ENCODE measurements at regions not wholly inside any gene's neighbourhood (a gene's known extent, or its start where the extent isn't known, plus 50 kb on each side); places are given as distances from the start of the nearest gene placed in this dataset.

DNA sequence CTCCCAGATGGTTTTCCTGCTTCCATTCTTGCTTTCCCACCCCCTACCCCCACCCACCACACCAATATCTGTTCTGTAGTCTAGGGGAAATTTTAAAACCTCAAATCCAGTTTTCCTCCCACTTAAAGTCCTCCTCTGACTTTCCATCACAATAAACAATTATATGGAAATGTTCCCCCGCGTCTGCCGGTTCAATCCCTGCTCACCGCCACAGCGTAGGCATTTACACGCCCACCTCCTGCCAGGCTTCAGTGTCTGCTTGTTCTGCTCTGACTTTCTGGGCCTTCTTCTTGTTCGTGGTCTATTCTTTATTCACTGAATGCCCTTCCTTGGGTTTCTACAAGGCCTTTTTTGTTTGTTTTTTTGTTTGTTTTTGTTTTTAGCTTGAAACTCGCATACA is 633.0 kb upstream of the MKI67 start:
- no peak for DNase-seq (ENCODE audit: low read depth)

DNA sequence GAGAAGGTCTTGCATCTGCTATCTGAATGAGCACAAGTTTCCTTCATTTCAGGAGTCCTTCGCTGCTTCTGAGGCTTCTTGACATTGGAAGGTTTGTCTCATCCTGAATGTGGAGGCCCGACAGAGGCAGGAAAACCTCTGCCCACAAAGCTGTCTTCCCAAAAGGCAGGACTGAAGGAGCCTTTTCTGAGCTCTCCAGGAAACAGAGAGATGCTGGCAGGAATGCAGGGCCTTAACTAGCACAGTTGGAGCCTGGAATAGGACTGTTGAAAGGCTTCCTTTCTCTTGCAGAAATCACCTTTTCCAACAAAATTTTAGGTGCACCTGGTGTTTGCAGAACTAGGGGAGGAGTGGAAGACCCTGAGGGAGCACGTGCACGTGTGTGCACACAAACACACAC is 637.4 kb upstream of the MKI67 start:
- no peak for DNase-seq (ENCODE audit: low read depth)

DNA sequence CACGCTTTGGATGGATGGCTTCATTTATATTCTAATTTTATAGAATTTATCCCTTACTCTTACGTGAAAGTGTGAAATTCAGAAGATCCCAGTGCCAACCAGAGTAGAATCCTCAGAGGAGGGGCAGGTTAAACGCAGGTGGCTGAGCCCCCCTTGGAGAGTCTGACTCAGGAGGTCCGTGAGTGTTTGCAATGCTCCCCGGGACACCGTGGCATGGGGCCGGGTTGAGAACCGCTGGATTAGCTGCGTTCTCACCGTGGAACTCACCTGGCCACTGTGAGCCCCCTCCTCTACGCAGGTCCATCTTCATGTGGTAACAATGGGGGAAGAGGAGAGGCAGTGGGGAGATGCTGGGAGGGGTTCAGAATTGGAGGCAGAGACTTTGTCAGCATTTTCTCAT is 638.0 kb upstream of the MKI67 start:
- DNase-seq (ENCODE audit: low read depth): no peak

DNA sequence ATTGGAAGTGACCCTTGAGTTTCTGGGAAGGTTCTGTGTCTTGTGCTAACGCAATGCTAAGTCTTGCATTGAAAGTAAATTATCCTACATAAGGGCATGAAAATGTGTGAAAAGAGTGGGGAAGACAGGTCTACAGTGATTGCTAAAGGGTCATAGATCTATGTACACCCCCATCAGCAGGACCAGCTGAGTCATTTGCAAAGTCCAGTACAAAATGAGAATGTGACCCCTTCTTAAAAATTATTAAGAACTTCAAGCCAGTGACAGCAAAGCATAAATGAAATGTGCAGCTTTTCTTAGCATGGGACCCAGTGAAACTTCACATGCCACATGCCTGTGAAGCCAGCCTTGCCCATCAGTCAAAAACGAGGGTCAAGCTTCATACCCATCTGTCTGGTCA is 640.7 kb upstream of the MKI67 start:
- DNase-seq (ENCODE audit: low read depth): no peak

DNA sequence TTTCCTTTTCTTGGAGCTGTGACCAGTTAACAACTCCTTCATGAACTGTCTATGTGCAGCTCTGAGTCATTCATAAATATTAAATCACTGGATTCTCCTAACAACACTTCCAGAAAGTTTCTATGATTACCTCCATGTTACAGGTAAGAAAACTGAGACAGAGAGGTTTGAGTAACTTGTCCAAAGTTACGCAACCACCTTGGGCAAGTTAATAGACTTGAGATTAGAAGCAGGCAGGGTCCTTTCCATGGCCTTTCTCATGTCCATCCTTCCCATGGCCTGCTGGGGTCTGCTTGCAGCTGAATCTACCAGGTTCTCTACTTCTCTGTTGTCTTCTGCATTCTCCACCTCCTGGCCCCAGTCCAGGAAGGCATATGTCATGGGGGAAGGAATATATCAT is 648.8 kb upstream of the MKI67 start:
- DNase-seq (ENCODE audit: low read depth): no peak

DNA sequence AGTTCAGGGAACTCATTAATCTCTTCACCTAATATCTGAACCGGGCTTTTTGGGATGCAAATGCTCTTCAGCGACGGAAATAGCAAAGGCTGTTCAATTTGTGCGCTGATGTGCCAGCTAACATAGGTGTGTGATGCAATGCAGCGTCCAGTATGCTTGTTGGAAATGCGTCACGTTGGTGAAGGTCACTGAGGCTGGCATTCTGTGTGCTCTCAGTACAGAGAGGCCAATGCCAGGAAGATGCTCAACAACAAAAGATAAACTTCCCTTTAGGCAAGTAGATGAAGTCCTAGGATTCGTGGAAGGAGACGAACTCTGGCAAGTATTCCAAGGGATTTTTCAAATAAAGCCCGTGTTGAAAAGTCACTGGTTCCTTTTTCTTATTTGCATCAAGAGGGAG is 649.5 kb upstream of the MKI67 start:
- no peak for DNase-seq (ENCODE audit: low read depth)

DNA sequence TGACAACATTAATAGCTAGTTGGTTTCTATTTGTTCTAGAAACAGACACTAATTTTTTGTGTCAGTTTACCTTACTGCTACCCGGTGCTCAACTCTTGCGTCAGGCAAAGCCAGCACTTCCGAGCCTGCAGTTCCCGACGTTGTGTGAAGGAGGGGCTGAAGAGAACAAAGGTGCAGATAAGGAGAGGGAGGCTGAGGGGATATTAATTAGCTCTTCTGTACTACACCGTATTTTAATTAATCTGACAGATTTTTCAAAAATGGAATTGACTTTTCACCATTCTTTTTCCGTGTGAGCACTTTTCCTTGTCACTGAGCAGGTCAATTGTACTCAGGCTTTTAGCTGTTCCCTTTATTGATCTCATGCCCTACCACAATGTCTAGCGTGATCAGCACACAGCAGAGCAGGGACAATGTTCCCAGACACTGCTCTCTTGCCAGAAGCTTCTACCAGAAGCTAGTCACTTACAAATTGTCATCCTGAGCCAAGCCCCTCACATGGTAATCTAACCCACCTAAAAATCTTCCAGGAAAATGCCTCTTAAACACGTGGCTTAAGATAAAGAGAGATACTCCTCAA is 650.5 kb upstream of the MKI67 start:
- DNase-seq (ENCODE audit: low read depth): no peak

DNA sequence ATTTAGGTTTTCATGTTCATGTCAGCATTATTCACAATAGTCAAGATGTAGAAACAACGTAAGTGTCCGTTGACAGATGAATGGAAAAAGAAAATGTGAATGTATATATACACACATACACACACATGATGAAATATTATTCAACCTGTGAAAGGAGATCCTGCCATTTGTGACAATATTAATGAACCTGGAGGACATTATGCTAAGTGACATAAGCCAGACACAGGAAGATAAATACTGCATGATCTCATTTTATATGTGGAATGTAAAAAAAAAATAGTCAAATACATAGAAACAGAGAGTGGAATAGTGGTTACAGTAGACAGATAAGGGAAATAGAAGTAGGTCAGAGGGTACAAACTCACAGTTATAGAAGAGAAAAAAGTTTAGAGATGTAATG is 651.1 kb upstream of the MKI67 start:
- DNase-seq (ENCODE audit: low read depth): no peak

DNA sequence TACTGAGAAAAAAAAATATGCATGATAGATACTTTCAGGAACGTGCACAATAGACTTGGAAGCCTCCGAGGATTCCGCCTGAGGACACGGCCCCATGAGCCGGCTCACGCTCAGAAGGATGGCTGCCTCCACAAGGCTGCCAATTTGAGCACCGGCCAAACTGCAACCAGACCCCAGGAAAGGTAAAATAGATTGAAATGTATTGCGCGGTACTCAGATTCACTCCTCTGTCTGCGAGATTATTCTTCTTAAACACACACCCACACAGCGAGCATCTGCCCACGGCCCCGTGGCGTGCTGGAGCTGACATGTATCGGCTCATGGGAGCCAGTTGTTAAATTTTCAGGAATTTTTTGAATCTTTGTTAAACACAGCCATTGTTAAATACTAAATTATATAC is 653.2 kb upstream of the MKI67 start:
- no peak for DNase-seq (ENCODE audit: low read depth)

DNA sequence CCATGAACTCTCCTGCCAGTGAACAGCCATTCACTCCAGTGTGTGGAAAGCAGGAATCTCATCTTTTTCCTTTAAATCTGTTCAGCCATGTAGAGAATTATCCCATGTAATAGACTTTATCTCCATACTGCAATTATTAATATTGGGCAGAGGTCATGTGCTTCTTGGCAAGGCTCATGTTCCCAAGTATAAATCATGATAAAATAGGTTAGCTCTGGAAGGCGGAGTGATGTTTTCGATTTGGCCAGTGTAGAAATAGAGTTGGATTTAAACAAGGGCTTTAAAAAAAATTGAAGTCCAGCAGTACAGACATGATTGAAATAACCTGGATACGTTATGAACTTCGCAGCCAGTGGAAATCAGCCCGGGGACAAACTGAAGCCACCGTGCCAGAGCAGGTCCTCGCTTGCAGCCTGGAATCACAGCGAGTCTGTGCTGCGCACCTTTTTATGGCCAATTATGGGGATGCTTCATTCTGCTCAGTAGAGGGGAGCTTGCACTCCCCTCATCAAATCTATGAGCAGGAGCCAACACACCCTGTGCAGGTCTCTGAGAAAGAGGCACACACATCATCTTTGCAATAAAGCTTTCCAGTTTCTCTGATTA is 654.0 kb upstream of the MKI67 start:
- no peak for DNase-seq (ENCODE audit: low read depth)

DNA sequence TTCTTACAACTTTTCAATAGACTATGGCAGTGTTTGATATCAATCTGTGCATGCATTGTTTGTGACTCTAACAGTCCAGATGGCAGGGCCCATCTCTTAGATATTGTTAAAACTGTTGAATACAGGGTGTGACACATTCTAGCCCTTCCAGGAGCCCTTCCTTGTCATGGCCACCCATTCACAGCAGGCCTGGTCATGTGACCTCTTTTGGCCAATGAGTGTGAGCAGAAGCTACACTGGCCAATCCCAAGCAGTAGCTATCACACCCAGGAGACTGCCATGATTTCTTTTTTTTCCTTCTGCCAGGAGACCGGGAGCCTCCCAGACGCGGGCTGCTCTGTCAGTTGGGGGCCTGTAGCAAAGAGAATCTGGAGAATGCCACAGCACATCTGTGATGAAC is 655.4 kb upstream of the MKI67 start:
- no peak for DNase-seq (ENCODE audit: low read depth)

DNA sequence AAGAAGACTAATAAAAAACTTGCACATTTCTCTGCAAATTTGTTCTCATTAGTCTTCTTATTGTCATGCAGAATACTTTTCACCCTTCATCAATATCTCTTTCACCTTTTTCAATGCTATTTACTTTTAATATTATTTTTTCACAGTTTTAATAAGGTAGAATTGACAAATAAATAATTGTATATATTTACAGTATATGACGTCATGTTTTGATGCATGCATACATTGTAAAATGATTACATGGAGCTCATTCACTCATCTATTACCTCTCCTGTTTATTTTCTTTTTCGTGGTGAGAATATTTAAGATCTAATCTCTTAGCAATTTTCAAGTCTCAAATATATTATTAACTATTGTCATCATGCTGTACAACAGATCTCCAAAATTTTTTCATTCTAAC is 658.2 kb upstream of the MKI67 start:
- no peak for DNase-seq (ENCODE audit: low read depth)

DNA sequence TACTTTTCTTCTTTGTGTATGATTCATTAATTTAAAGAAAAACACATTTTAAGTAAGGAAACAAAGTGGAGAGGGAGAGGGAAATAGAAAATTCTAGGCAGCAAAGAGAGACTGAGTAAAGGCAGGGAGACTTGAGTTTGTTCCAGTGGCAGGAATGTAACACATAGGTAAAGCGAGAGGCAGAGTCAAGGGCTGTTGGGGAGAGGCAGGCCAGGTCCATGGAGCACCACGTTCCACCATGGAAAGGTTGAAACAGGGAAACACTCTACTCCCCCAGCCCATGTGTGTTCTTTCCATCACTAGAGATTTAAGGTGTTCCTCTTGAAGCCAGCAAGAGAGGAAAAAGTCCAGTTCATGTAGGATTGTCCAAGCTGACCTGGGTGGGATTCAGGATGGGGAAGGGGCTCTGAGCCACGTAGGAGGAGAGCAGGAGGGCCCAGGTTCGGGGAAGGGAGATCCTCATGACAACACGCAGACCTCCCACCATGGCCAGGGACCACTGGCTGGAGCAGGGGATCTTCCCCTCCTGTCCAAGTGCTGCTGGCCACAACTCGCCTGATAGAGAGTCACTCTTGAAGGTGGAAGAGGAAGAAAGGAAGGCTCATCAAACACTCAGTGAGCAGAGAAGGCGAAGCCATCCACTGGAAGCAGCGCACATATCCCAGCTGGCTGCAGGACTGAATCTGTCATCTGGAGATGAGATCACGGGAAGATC is 666.4 kb upstream of the MKI67 start:
- no peak for DNase-seq (ENCODE audit: low read depth)

DNA sequence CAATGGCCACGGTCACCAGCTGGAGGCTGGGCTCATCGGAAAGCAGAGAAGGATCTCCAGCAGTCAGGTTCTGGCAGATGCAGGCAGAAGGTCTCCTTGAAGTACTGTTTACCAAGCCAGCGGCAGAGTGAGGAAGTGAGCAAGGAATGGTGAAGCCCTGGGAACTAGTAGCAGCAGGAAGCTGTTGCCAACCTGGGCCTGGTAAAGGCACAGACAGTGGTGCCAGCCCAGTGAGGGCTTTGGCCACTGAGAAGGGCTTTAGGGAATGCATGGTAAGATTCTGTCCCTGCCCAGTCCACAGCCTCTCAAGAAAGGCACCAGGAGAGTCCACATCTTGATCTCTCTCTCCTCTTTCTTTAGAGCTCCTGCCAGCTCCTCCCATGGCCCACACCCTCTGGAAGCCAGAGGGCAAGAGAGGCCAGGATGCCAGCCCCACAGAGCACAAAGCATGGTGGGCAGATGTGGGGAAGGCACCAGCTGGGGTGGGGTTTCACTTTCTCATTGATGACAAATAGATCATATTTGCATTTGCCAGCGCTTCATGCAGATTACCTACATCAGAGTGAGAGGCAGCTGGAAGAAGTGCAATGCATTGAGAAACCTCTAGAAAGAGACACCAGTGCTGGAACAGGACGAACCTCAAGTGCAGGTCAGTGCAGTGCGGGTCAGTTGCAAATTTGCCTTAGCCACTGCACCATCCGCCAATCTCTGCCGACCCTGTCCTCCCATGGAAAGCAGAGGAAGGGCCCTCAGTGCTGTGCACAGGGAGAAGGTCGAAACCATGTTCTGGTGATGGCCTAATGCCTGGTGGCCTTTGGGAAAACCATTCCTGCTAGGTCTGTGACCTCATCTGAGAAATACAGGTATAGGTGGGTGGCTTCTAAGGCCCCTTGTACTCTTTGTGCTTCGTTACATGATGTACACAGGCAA is 667.8 kb upstream of the MKI67 start:
- DNase-seq (ENCODE audit: low read depth): no peak

DNA sequence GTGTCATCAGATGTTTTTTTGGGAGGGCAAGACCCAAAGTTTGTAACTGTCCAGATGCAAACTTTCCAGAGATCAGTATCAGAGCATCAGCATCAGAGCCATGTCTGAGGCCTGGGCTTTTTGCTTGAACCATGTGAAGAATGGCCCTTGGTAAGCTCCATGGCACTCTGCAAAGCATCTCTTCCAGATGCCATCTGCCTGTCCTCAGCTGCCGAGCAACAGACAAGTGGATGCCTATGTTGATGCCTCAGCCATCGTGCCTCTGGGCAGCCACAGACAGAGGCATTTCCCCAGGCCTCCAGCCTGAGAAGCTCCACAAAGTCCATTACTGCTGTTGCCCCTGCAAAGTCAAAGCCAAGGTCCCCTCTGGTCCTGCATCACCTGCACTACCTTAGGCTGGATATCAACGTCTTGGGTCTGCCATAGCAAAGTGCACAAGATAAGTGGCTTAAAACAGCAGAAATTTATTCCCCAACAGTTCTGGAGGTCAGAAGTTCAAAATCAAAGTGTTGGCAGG is 670.2 kb upstream of the MKI67 start:
- DNase-seq (ENCODE audit: low read depth): no peak

DNA sequence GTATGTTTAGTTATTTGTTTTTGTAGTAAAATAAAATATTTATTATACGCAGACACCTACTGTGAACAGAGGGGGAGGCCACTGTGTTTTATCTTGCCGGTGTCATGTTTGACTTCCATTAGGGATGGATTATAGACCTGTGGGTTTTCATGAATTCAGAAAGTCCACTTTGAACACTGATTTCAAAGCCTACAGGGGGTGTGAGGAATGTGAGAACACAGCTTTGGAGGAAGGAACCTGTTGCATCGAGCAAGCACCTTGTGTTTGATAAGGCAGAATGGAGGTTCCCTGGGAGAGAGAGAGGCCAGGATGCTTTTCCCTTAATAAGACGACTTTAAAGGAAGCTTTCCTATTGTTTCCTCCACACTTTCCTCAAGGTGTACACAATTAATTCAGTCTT is 665.0 kb upstream of the MGMT start:
- no peak for DNase-seq (ENCODE audit: low read depth)

DNA sequence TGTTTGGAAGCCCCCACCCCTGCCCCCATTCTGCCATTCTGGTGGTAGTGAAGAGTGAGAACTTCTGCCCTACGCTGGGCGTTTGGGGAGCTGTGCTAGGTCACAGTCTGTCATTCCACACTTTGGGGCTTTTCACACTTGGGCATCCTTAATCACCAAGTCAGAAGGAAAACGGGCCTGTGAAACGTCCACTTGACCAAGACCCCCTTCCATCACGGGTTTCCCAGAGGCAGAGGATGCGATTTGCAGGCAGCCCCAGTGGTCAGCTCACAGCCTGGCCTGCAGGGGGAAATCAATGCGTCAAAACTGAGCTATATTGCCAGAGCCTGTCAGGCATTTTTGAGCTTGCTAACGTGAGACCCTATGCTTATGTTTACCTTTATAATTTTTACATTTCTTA is 663.3 kb upstream of the MGMT start:
- no peak for DNase-seq (ENCODE audit: low read depth)

DNA sequence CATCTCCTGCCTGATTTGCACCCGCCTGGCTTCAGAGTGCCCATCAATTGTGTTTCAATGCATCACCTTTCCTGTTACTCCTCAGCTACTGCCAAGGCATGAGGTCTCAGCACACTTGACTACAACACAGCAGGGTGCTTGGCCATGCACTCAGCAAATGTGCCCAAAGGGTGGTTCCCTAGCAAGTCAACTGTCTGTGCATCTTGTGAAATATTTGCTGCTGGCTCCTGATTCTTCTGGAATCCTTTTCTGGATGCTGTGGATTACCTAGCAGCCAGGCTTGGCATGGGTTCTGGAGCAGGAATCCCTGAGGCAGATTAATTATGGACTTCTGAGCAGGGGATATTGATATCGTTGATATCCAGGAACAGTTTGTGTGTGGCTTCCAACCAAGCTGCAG is 662.6 kb upstream of the MGMT start:
- no peak for DNase-seq (ENCODE audit: low read depth)

DNA sequence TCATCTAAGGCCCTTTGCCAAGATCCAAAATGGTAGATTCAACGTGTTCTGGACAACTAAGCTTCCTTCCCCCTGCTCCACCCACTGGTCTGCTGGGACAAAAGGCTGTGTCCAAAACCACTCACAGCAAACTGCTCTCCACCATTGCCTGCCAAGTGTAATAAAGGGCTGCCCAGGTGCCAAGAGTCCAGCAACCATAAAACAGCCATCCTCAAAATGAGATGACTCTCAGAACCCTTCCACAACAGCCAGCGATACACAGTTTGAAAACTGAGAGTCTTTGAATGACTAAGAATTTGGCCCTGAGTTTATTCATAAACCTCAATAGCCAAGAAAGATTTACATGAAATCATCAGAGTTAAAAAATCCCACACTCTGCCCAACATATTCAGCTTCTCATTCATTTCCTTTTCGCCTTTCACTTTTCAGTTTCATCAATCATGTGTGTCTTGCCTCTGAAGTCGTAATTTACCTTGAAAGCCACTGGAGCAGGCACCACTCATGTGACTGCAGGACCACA is 658.1 kb upstream of the MGMT start:
- no peak for DNase-seq (ENCODE audit: low read depth)

DNA sequence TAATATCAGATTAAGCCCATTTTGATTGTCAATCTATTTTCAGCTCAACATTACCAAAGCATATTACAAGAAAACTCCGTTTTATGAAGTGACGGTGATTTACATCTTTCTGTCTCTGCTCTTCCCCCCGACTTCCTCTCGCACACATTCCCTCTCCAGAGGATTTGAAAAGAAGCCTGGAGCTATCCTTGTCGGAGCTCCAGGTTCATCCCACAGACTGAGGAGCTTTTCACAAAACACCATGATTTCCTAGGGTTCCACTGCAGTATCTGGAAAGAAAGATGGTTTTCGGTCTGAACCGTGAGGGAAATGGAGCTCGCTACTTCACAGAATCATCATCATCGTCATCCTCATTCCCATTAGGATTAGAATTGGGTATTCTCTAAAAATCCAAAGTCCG is 655.5 kb upstream of the MGMT start:
- no peak for DNase-seq (ENCODE audit: low read depth)

DNA sequence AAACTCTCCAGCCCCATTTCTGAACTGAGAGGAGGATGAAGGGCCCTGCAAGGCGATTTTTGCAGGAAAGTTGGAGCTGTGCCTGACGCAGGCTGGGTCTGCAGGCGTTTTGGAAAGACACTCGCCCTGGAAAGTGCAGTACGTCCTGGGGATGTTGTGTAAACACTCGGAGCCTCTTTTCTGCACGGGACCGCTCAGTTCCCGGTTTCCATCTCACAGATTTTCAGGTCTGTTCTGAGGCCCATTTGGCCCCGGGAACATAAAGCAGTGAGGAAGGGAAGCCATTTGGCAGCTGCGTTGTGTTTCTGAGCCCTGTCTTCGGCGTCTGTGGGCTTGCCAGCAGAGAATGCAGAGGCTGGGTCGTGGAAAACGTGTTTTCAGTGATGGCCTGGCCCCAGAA is 655.0 kb upstream of the MGMT start:
- DNase-seq (ENCODE audit: low read depth): no peak

DNA sequence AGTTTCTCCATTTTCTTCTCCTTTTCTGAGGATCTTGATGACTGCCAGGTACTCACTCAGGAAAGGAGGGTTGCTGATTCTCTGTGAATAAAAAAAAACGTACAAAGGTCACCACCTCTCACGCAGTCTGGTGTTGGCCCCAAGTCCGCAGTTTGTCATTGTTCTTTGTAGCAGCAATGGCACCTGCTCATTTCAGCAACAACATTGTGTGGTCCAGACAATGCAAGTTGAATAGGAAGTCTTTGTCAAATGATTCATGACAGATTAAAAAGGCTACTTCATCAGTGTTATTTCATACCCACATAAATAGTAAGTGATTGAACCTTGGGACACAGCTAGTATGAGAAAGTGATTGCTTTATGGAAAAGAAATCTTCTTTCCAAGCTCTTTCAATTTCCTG is 653.5 kb upstream of the MGMT start:
- DNase-seq (ENCODE audit: low read depth): no peak

All from stimulated activated CD8-positive, alpha-beta memory T cell treated with anti-CD3 and anti-CD28 coated beads, Interleukin-15, amount 100 ng/mL, for 24 hours (primary cell).